Activated T-helper 1 cell treated with Interleukin-2 at 50 U/mL for 16 hours (primary cell): ENCODE measurements at regions not wholly inside any gene's neighbourhood (a gene's known extent, or its start where the extent isn't known, plus 50 kb on each side); places are given as distances from the start of the nearest gene placed in this dataset.

Experiments
- DNase-seq: peaks from one replicate; pipeline ENCODE4 v3.0.0-alpha.2; 2020; ENCODE audit warnings: low read depth

- no peak for DNase-seq
Measured at GRCh38 chr7:17176371-17177032, 122.0 kb upstream of the AHR start.

DNA sequence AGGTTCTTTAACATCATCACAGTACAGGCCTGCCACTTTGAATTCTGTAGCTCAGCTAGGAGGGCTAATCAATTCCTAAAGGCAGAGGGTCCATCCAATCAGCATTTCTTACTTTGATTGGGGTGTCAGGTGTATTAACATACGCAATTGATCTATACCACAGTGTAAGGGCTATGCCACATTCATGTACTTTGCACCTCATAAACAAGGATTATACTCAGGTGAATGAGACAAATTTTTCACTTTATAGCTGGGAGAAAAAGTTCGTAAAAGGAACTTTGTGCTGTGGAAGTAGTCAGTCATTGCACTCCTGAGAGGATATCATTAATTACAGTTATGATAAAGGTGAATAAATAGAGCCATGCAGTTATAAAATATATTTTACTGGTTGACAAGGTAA is 119.9 kb upstream of the AHR start:
- no peak for DNase-seq

- no peak for DNase-seq
Measured at GRCh38 chr7:17181482-17181881, 117.0 kb upstream of the AHR start.

DNA sequence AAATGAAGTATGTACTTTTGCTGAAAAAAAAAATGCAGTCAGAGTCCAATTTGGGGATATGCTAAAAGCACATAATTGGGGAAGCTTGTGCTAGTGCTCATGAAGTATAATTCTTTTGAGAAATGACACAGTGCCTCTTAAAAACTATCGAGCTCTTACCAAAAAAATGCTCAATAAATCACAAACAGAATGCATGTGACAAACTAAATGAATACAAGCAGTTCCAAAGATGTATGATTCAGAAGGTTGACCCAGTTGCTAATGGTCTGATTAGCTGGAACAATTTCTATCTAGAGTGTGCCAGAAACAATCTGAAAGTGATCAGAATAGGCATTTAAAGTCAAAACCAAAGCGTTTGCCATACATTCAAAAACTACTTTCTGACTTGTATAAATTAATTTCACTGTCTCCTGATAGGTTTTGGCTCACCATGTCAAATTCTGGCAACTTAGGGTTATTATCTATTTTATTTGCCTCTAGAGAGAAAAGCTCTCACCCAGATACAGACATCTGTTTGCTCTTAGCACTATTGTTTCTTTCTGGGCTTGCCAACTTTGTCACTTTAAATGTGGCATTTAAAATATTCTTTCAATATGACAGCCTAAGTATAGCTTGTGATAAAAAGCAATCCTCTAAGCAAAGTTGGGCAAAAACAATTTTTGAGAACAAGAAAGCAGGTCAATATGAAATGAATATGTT is 114.7 kb upstream of the AHR start:
- DNase-seq: no peak

DNA sequence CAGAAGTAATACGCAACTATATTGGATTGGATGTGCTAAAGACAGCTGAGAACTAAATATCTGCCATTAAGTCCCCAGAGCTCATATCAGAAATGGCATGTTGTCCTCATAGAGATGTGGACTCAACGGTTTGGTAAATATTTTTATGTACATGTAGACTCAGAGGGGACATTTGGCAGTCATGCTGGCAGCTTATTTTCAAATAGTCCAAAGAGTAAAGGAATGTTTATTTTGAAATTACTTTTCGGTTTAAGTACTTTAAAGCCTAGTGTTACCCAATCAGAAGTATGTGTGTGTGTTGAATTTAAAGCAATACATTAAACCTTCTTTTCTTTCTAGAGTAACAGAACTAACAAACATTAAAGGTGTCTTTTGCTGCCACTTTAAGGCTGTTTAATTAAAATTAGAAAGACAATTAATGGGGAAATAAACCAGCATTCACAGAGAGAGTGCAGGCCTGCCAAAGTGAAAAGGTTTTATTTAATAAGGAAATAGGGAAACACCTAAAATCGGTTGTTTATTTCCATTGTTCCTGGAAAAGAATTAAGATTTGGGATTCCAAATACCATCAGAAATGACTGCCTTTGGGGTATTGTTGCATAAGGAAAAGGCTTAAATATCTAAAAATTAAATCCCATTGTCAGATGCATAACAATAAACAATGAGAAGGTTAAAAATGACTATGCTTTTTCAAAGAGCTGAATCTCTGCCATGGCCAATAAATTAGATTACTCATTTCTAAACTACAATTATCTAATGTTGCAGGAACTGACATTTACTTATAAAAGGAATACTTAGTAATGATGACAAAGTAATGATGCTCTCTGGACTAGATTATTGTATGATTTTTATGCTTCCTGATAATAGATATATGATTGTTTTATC is 113.4 kb upstream of the AHR start:
- DNase-seq: no peak

DNA sequence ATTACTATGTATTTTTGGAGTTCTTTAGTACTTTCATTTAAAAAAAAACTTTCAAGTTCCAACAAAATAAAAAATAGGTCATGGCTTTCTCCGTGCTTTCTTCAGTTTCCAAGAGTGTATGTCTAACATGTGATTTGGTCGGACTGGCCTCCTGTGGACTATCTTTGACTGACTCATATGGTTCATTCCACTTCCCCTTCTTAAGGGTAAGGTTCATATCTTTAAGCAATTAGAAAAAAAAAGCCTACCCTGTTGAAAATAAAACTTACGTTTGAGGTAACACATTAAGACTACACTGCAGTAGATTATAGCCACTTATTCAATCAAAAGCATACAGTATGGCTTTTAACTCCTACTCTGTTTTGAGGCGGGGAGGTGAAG is 112.8 kb upstream of the AHR start:
- DNase-seq: no peak

DNA sequence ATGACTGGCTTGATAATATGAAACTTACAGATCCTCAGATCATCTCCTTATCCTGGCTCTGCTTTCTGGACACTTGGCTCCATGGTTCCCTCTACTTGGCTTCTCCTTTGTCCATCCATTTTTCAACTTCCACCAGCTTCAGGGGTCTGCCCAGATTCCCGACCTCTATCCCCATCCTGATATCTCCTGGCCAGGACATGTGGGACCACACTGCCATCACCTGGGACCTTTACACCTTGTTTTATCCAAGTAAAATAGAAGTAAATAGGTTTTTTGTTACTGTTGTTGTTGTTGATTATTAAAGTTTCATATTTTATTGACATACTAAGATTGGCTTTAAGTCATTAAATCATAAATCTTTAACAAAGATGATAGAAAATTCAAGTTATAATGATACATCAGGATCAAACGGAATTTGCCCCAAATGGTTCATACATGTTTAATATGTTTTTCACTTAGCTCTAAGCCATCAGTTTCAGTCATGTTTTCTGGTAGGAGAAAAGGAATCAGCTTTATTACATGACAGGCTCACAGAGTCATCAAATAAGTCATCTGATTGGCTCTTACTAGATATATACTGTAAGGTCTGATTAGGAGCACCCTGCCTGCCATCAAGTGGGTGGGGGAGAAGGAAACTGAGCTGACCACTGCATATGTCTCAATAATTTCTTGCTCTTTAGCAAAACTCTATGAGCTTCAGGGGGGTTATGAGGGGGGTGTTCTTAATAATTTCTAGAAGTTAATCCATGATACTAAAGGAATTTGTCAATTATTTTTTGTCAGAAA is 111.5 kb upstream of the AHR start:
- no peak for DNase-seq

- DNase-seq: no peak
Measured at GRCh38 chr7:17194656-17195055, 103.8 kb upstream of the AHR start.

GRCh38 chr7:17195576-17195975 is 102.9 kb upstream of the AHR start:
- DNase-seq: no peak

- no peak for DNase-seq
Measured at GRCh38 chr7:17205910-17206309, 92.5 kb upstream of the AHR start.

DNA sequence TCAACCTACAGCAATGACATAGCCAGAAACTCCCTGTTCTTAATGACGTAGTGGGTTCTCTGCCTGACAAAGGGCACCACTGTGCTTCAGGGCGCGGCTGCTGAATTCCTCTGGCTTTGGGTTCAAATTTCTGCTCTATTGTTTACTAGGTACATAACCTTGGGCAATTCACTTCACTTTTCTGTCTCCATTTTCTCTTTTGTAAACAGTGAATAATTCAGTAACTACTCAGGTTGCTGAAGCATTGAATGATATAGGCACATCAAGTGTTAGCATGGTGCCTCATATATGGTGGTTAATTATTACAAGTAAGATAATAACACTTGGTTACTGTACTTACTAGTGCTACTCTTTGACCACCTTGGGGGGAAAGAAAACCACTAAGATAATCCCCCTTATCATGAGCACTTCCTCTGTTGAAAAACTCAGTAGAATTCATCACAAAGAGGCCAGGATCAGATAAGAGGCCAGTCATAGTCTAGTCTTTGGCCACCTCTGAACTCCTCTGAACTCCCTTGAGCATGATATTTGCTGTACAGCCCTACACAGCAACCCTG is 92.0 kb upstream of the AHR start:
- DNase-seq: no peak

DNA sequence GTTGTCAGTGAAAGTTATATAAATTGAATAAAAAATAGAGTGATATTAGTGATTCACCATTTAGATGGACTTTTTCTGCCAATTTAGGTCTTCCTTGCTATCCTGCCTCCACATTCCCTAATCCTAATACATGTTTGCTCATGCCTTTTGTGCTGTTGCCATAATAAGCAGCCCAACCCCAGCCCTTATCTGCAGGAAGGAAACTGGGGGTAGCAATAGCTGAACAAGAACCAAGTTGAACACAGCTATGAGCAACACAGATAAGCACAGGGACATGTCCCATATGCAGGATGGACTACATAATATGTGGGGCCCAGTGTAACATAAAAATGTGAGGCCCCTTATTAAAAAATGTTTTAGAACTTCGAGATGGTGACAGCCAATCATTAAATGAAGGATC is 91.2 kb upstream of the AHR start:
- DNase-seq: no peak

GRCh38 chr7:17209101-17209500 is 89.4 kb upstream of the AHR start:
- no peak for DNase-seq

DNA sequence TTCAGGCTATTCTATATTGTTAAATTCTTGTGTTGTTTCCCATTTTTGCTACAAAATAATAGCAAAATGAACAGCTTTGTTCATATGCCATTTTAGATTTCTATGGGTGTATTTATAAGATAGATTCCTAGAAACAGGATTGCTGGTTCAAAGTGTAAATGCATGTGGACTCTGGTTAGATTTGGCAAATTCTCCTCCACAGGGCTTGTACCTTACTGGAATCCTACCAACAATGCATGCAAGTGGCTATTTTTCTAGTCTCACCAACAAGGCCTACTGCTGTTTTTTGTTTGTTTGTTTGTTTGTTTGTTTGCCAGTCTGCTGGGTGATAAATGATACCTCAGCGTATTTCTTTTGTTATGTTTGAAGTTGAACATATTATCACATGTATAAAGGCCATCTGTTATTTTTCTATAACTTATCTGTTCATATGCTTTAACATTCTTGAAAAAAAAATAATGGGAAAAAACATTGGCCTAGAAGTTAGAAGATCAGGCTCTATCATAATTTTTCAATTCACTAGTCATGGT is 87.1 kb upstream of the AHR start:
- no peak for DNase-seq

GRCh38 chr7:17212188-17212587 is 86.3 kb upstream of the AHR start:
- DNase-seq: no peak

GRCh38 chr7:17227766-17228490 is 70.5 kb upstream of the AHR start:
- DNase-seq: no peak

- DNase-seq: no peak
Measured at GRCh38 chr7:17229228-17229627, 69.2 kb upstream of the AHR start.

DNA sequence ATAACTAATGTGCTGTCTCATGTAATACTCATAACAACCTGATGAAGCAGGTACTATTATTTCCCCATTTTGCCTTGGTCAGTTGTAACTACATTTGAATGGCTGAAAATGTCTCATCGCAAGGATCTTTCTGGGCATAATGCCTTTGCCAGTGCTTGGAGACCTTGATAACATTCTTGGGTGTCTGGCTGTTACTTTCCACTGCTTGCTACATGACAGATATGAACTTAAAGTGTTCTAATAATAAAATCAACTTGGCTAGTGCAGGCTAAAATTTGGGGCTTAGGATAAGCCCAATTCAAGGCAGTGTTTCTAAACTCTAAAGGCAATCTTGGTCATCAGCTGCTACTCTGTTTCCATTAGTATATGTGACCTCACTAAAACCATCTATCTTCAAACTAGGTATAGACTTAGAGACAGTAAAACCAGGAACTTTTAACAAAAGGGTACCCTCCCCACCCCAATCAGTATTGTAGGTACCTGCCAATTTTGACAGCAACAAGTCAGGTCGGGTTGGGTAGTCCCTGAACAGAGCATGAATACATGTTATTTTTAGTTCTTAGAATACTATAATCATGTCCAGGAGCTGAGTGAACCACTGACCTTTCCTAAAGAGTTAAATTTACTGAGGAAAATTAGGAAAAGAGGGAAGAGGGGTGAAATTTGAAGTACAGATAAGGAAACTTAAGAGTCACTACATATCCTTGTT is 68.2 kb upstream of the AHR start:
- no peak for DNase-seq

- DNase-seq: no peak
Measured at GRCh38 chr7:17233603-17234002, 64.8 kb upstream of the AHR start.

GRCh38 chr7:17234030-17234397 is 64.4 kb upstream of the AHR start:
- peak; percentile 9 for DNase-seq
